ENCODE measurements at regions not wholly inside any gene's neighbourhood (a gene's known extent, or its start where the extent isn't known, plus 50 kb on each side); places are given as distances from the start of the nearest gene placed in this dataset.

GRCh38 chrX:80246271-80246670, 174.0 kb upstream of the TENT5D start:
- H3K27ac ChIP-seq = no peak overlapping the region
- no peaks in the 10 kb centered on the region for H3K9me3 ChIP-seq
- no peak overlapping the region for H3K4me3 ChIP-seq
- WGBS (ENCODE audit: insufficient coverage, low coverage, low lambda C conversion rate, missing lambda C conversion rate) = 9% methylated on average over 2 of the region's 2 CpGs
- TF ChIP-seq POLR2A (IDR thresholded peaks at IDR 0.05) = no peak
- TF ChIP-seq CTCF (IDR thresholded peaks at IDR 0.05) = peak in 1 of 4 donors; percentile 18
- H3K4me1 ChIP-seq = no peaks in the 10 kb centered on the region
- DNase-seq (no peak), ATAC-seq (no peak)
- H3K36me3 ChIP-seq = no peaks in the 10 kb centered on the region
- no peaks in the 10 kb centered on the region for H3K27me3 ChIP-seq
- intact Hi-C loops (cut with DNase I) = no loop called here

DNA sequence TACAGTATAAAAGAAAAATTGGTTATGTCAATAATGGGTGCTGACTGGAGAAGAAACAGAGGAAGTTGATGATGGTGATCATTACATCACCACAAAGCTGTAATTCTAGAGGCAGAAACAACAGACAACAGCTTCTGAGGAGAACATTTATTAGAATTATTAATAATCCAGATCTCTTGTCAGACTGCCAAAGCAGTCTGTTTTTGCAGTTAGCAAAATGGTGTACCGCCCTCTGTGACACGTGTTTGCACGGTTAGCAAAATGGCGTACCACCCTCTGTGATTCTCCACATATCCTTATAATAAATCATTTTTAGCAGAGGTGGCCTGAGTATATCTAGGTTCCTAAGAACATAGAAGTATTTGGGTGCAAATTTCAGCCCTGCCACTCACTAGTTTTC, 154.0 kb upstream of the TENT5D start:
- ATAC-seq = no peak
- 74% methylated on average over 4 of the region's 4 CpGs for WGBS (ENCODE audit: insufficient coverage, low coverage, low lambda C conversion rate, missing lambda C conversion rate)
- no peak for DNase-seq

DNA sequence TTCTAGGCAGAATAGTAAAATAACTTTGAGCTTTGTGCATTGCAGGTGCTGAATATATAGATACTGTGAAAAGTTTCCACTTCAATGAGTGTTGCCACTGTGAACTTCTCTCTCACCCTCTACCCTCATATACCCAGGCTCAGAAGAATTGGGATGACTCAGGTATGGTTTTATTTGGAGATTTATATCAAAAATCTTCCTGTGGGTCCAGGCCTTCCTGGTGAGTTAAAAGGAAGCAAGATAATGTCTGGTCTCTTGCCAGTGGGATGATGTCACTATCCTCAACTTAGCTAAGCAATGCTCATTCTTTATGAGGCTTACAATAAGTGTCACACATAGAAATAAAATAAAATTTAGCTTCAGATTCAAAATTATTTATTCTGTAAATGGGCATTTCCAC, 153.3 kb upstream of the TENT5D start:
- TF ChIP-seq POLR2A (IDR thresholded peaks at IDR 0.05) = no peak
- no peak for TF ChIP-seq CTCF (IDR thresholded peaks at IDR 0.05)
- Histone ChIP-seq H3K27ac (no peak overlapping the region), H3K36me3 (no peaks in the 10 kb centered on the region), H3K9me3 (no peaks in the 10 kb centered on the region), H3K27me3 (no peaks in the 10 kb centered on the region), H3K4me1 (no peaks in the 10 kb centered on the region), H3K4me3 (no peak overlapping the region)
- DNase-seq = no peak
- intact Hi-C loops (cut with DNase I) = no loop called here
- no peak for ATAC-seq

More for the DNA sequence above, 154.0 kb upstream of the TENT5D start:
- H3K27ac ChIP-seq = no peak overlapping the region
- no peaks in the 10 kb centered on the region for H3K36me3 ChIP-seq
- no peak for TF ChIP-seq CTCF (IDR thresholded peaks at IDR 0.05)
- TF ChIP-seq POLR2A (IDR thresholded peaks at IDR 0.05) = no peak
- no peaks in the 10 kb centered on the region for H3K4me1 ChIP-seq
- no peaks in the 10 kb centered on the region for H3K27me3 ChIP-seq
- H3K9me3 ChIP-seq = no peaks in the 10 kb centered on the region
- no peak overlapping the region for H3K4me3 ChIP-seq
- intact Hi-C loops (cut with DNase I) = no loop called here

GRCh38 chrX:80267790-80268189, 152.5 kb upstream of the TENT5D start:
- no peak overlapping the region for H3K27ac ChIP-seq
- WGBS (ENCODE audit: insufficient coverage, low coverage, low lambda C conversion rate, missing lambda C conversion rate) = 25% methylated on average over 1 of the region's 1 CpG
- no peaks in the 10 kb centered on the region for H3K27me3 ChIP-seq
- no peaks in the 10 kb centered on the region for H3K36me3 ChIP-seq
- intact Hi-C loops (cut with DNase I) = no loop called here
- H3K9me3 ChIP-seq = no peaks in the 10 kb centered on the region
- TF ChIP-seq CTCF (IDR thresholded peaks at IDR 0.05) (no peak), POLR2A (IDR thresholded peaks at IDR 0.05) (no peak)
- ATAC-seq (no peak), DNase-seq (no peak)
- H3K4me3 ChIP-seq = no peak overlapping the region
- H3K4me1 ChIP-seq = no peaks in the 10 kb centered on the region

DNA sequence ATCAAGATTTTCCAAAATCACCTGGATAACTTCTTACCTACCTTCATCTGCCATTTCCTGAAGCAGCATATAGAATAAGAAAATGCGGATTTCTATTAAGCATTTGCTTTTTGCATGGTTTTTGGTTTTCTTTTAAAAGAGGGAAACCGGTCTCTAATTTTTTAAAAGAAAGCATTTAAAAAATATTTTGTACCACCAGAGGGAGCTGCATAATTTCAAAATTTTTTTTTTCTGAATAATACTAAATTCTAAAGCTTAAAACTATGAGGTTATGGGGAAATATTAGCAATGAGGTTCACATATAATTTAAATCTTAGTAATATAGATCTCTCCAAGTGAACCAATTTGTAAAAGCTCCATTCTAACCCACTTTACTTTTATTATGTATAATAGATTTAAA, 137.7 kb upstream of the TENT5D start:
- TF ChIP-seq POLR2A (IDR thresholded peaks at IDR 0.05) (no peak), CTCF (IDR thresholded peaks at IDR 0.05) (peak in 3 of 4 donors; percentile 28 to 42 (median 37))
- WGBS (ENCODE audit: insufficient coverage, low coverage, low lambda C conversion rate, missing lambda C conversion rate) = 43% methylated on average over 2 of the region's 2 CpGs
- Histone ChIP-seq H3K27me3 (peaks cover 0 to 2% of the 10 kb centered on the region in 2 donors), H3K36me3 (no peaks in the 10 kb centered on the region), H3K9me3 (no peaks in the 10 kb centered on the region), H3K4me3 (no peak overlapping the region), H3K27ac (no peak overlapping the region), H3K4me1 (no peaks in the 10 kb centered on the region)
- no peak for ATAC-seq
- DNase-seq = no peak
- intact Hi-C loops (cut with DNase I) = no loop called here
